Stimulated activated CD8-positive, alpha-beta memory T cell treated with anti-CD3 and anti-CD28 coated beads, Interleukin-7, amount 100 ng/mL, for 1 hour (primary cell): ENCODE measurements at regions not wholly inside any gene's neighbourhood (a gene's known extent, or its start where the extent isn't known, plus 50 kb on each side); places are given as distances from the start of the nearest gene placed in this dataset.

Source experiments
- DNase-seq, 2 donors: peaks; one replicate each; pipeline ENCODE4 v3.0.0-alpha.2; 2020; ENCODE audit warnings: low read depth in 2 of 2

GRCh38 chr21:28654406-28654805 is 338.3 kb downstream of the LTN1 start:
- no peak for DNase-seq

GRCh38 chr21:28644762-28645161 is 347.9 kb downstream of the LTN1 start:
- DNase-seq, result no peak

GRCh38 chr21:28642891-28643290 is 349.8 kb downstream of the LTN1 start:
- no peak for DNase-seq

- no peak for DNase-seq
Observed at GRCh38 chr21:28641731-28642130, 350.9 kb downstream of the LTN1 start.

GRCh38 chr21:28640326-28640725 is 352.4 kb downstream of the LTN1 start:
- DNase-seq, result no peak

- DNase-seq, result no peak
Observed at GRCh38 chr21:28639737-28640136, 352.9 kb downstream of the LTN1 start.

GRCh38 chr21:28636752-28637691 is 355.7 kb downstream of the LTN1 start:
- DNase-seq, result no peak

GRCh38 chr21:28635541-28635940 is 357.1 kb downstream of the LTN1 start:
- DNase-seq, result no peak

GRCh38 chr21:28633839-28634555 is 358.7 kb downstream of the LTN1 start:
- DNase-seq, result no peak

GRCh38 chr21:28632755-28633408 is 359.8 kb downstream of the LTN1 start:
- DNase-seq, result no peak

- no peak for DNase-seq
Observed at GRCh38 chr21:28627691-28628090, 365.0 kb downstream of the LTN1 start.

- no peak for DNase-seq
Observed at GRCh38 chr21:28627261-28627660, 365.4 kb downstream of the LTN1 start.

- DNase-seq, result no peak
Observed at GRCh38 chr21:28624626-28625025, 368.1 kb downstream of the LTN1 start.

- no peak for DNase-seq
Observed at GRCh38 chr21:28617300-28617699, 375.4 kb downstream of the LTN1 start.

GRCh38 chr21:28615276-28615675 is 377.4 kb downstream of the LTN1 start:
- no peak for DNase-seq

GRCh38 chr21:28614791-28615190 is 377.9 kb downstream of the LTN1 start:
- DNase-seq, result no peak

GRCh38 chr21:28608646-28609045 is 384.0 kb downstream of the LTN1 start:
- no peak for DNase-seq

GRCh38 chr21:28607545-28607944 is 385.1 kb downstream of the LTN1 start:
- DNase-seq, result no peak

- DNase-seq, result no peak
Observed at GRCh38 chr21:28604946-28605537, 387.6 kb downstream of the LTN1 start.

- DNase-seq, result no peak
Observed at GRCh38 chr21:28602546-28602945, 390.1 kb downstream of the LTN1 start.

GRCh38 chr21:28598214-28598613 is 394.5 kb downstream of the LTN1 start:
- DNase-seq, result no peak
